ENCODE measurements at regions not wholly inside any gene's neighbourhood (a gene's known extent, or its start where the extent isn't known, plus 50 kb on each side); places are given as distances from the start of the nearest gene placed in this dataset.
"Not testable (repeated sequence)": the region's sequence is repeated elsewhere in the genome, so short reads cannot be mapped to it uniquely, and the experiment has no call there.

- no peaks in the 10 kb centered on the region for H3K4me1 ChIP-seq (replicated peaks)
- TF ChIP-seq POLR2AphosphoS5 (IDR thresholded peaks at IDR 0.05) (no peak), POLR2A (IDR thresholded peaks at IDR 0.05) (no peak), CTCF (IDR thresholded peaks at IDR 0.05) (no peak)
- 75% methylated on average over 4 of the region's 4 CpGs for WGBS
- H3K9me3 ChIP-seq: no peaks in the 10 kb centered on the region
- no peak for DNase-seq (ENCODE audit: low spot score)
- no peaks in the 10 kb centered on the region for H3K27me3 ChIP-seq (replicated peaks; ENCODE audit: insufficient read depth)
- no peak overlapping the region for H3K4me3 ChIP-seq
- H3K27ac ChIP-seq: no peak overlapping the region
- intact Hi-C loops (cut with DNase I): no loop called here
- no peaks in the 10 kb centered on the region for H3K36me3 ChIP-seq
These were observed 836.8 kb upstream of the VRK2 start for GRCh38 chr2:57209799-57210198.

- no peaks in the 10 kb centered on the region for H3K4me1 ChIP-seq (replicated peaks)
- 86% methylated on average over 4 of the region's 4 CpGs for WGBS
- H3K27ac ChIP-seq: no peak overlapping the region
- no peaks in the 10 kb centered on the region for H3K27me3 ChIP-seq (replicated peaks; ENCODE audit: insufficient read depth)
- TF ChIP-seq POLR2A (IDR thresholded peaks at IDR 0.05) (no peak), POLR2AphosphoS5 (IDR thresholded peaks at IDR 0.05) (no peak), CTCF (IDR thresholded peaks at IDR 0.05) (no peak)
- no peaks in the 10 kb centered on the region for H3K36me3 ChIP-seq
- DNase-seq (ENCODE audit: low spot score): no peak
- intact Hi-C loops (cut with DNase I): no loop called here
- no peaks in the 10 kb centered on the region for H3K9me3 ChIP-seq
- H3K4me3 ChIP-seq: no peak overlapping the region
These were observed 835.8 kb upstream of the VRK2 start for GRCh38 chr2:57210855-57211254.

GRCh38 chr2:57217013-57217412 is 829.6 kb upstream of the VRK2 start:
- no peak overlapping the region for H3K4me3 ChIP-seq
- no peaks in the 10 kb centered on the region for H3K27me3 ChIP-seq (replicated peaks; ENCODE audit: insufficient read depth)
- WGBS: 95% methylated on average over 2 of the region's 2 CpGs
- H3K9me3 ChIP-seq: no peaks in the 10 kb centered on the region
- H3K27ac ChIP-seq: no peak overlapping the region
- intact Hi-C loops (cut with DNase I): no loop called here
- DNase-seq (ENCODE audit: low spot score): no peak
- H3K36me3 ChIP-seq: no peaks in the 10 kb centered on the region
- no peak for TF ChIP-seq POLR2A (IDR thresholded peaks at IDR 0.05)
- TF ChIP-seq CTCF (IDR thresholded peaks at IDR 0.05): no peak
- TF ChIP-seq POLR2AphosphoS5 (IDR thresholded peaks at IDR 0.05): no peak
- no peaks in the 10 kb centered on the region for H3K4me1 ChIP-seq (replicated peaks)

GRCh38 chr2:57218206-57218605 is 828.4 kb upstream of the VRK2 start:
- WGBS: 81% methylated on average over 2 of the region's 2 CpGs
- Histone ChIP-seq H3K27ac (no peak overlapping the region), H3K4me1 (replicated peaks) (no peaks in the 10 kb centered on the region), H3K36me3 (no peaks in the 10 kb centered on the region), H3K4me3 (no peak overlapping the region), H3K9me3 (no peaks in the 10 kb centered on the region), H3K27me3 (replicated peaks; ENCODE audit: insufficient read depth) (no peaks in the 10 kb centered on the region)
- DNase-seq (ENCODE audit: low spot score): no peak
- intact Hi-C loops (cut with DNase I): no loop called here
- TF ChIP-seq POLR2AphosphoS5 (IDR thresholded peaks at IDR 0.05) (no peak), POLR2A (IDR thresholded peaks at IDR 0.05) (no peak), CTCF (IDR thresholded peaks at IDR 0.05) (no peak)

- H3K36me3 ChIP-seq; H3K4me3 ChIP-seq; H3K9me3 ChIP-seq; DNase-seq (ENCODE audit: low spot score); H3K27me3 ChIP-seq (replicated peaks; ENCODE audit: insufficient read depth); H3K27ac ChIP-seq; intact Hi-C loops (cut with DNase I); H3K4me1 ChIP-seq (replicated peaks): not testable (repeated sequence)
- 92% methylated on average over 12 of the region's 12 CpGs for WGBS
These were observed 816.9 kb upstream of the VRK2 start for GRCh38 chr2:57229706-57230105.

- H3K36me3 ChIP-seq; H3K27me3 ChIP-seq (replicated peaks; ENCODE audit: insufficient read depth); H3K4me3 ChIP-seq; H3K27ac ChIP-seq; H3K9me3 ChIP-seq; intact Hi-C loops (cut with DNase I); DNase-seq (ENCODE audit: low spot score); H3K4me1 ChIP-seq (replicated peaks): not testable (repeated sequence)
- WGBS: 94% methylated on average over 9 of the region's 9 CpGs
These were observed 814.3 kb upstream of the VRK2 start for GRCh38 chr2:57232341-57232740.

- H3K9me3 ChIP-seq; intact Hi-C loops (cut with DNase I); H3K36me3 ChIP-seq; DNase-seq (ENCODE audit: low spot score); H3K27ac ChIP-seq; H3K4me3 ChIP-seq; H3K4me1 ChIP-seq (replicated peaks); H3K27me3 ChIP-seq (replicated peaks; ENCODE audit: insufficient read depth): not testable (repeated sequence)
- 90% methylated on average over 3 of the region's 3 CpGs for WGBS
These were observed 795.1 kb upstream of the VRK2 start for GRCh38 chr2:57251495-57251894.

- DNase-seq (ENCODE audit: low spot score); H3K27me3 ChIP-seq (replicated peaks; ENCODE audit: insufficient read depth); H3K36me3 ChIP-seq; intact Hi-C loops (cut with DNase I); H3K4me3 ChIP-seq; H3K9me3 ChIP-seq; H3K27ac ChIP-seq; H3K4me1 ChIP-seq (replicated peaks): not testable (repeated sequence)
- 97% methylated on average over 9 of the region's 9 CpGs for WGBS
These were observed 770.2 kb upstream of the VRK2 start for GRCh38 chr2:57276408-57276807.
